ENCODE measurements at regions not wholly inside any gene's neighbourhood (a gene's known extent, or its start where the extent isn't known, plus 50 kb on each side); places are given as distances from the start of the nearest gene placed in this dataset.
A peak's percentile ranks its signal among the peaks of the same experiment; 100 is the strongest.

DNA sequence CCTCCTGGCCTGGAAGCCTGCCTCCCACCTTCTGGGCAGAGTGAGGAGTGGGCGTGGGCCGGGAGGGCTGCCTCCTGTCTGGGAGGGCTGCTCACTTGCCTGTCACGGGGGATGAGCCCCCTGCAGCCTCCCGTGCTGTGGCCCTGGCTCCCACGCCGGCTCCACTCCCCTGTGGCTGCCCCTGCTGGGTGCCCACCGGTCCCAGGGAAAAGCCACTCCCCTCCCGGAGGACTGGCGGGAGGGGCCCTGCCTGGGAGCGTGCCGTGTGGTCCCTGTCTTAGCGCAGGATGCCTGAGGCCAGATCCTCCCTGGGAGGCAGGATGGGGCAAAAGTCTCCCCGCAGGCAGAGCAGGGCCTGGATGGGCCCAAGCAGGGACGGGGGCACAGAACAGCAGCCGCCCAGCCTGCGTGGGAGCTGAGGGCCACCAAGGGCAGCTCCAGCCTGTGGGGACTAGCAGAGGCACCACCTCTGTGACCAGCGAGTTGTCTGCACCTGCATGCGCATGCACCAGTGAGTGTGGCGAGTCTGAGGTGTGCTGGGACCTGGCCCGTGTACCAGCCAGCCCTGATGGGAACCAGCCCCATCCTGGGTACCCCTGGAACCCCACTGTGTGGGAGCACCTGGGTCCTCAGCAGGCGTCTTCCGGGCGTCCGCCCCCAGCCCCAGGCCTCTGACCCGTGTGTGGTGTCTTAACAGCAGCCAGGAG lies 339.9 kb downstream of the SEC14L1 start:
- in situ Hi-C loops (cut with MboI), result no loop called here
- Histone ChIP-seq H3K4me1 (replicated peaks in 1 of 2; ENCODE audit: control insufficient read depth in 2 of 2, insufficient read depth in 2 of 2, low read length in 2 of 2) (peaks cover 0 to 29% of the 10 kb centered on the region in 2 experiments; a peak in 2 of 5 replicates), H3K9me3 (replicated peaks; ENCODE audit: control insufficient read depth, insufficient read depth, low read depth, low read length) (no peaks in the 10 kb centered on the region), H3K27ac (ENCODE audit: extremely low read depth, low read depth, low read length) (no peak overlapping the region), H2AFZ (ENCODE audit: low read depth, low read length) (no peak overlapping the region), H4K20me1 (replicated peaks; ENCODE audit: control insufficient read depth, insufficient read depth, low read length) (peaks cover 7% of the 10 kb centered on the region; the same call in 1 of the 2 replicates), H3K79me2 (ENCODE audit: control insufficient read depth, insufficient read depth, low read length) (peaks cover 33% of the 10 kb centered on the region), H3K9me1 (ENCODE audit: control insufficient read depth, insufficient read depth, low read length) (peaks cover 3% of the 10 kb centered on the region), H3K36me3 (ENCODE audit: control insufficient read depth, insufficient read depth, low read length) (peaks cover 24% of the 10 kb centered on the region; the same call in 1 of the 3 replicates), H3K4me2 (ENCODE audit: insufficient read depth, low read length) (no peak overlapping the region), H3K27me3 (ENCODE audit: control insufficient read depth in 2 of 2, insufficient read depth in 2 of 2, low read length in 2 of 2) (no peaks in the 10 kb centered on the region), H3K9ac (ENCODE audit: insufficient read depth in 1 of 2, low read depth in 2 of 2, low read length in 2 of 2) (peak overlapping the region in 1 of 2 experiments; percentile 35; a peak in 1 of 4 replicates), H3K4me3 (no peak overlapping the region)
- CTCF ChIA-PET (ENCODE audit: low intra/inter-chr PET ratio), result no interaction called here
- POLR2A ChIA-PET, result interaction anchor here (0.9 kb wide), 1 partner anchor 9 kb away, joined by 5 read pairs; no protein-coding TSS in a partner anchor
- 87% methylated on average over 20 of the region's 25 CpGs for WGBS (ENCODE audit: insufficient coverage, low coverage, missing lambda C conversion rate)
- intact Hi-C loops (cut with micrococcal nuclease), result no loop called here
- ATAC-seq (no peak), FAIRE-seq (no peak), DNase-seq (ENCODE audit: extremely low read depth in 1 of 4, low spot score in 3 of 4) (no peak)
- no peak for TF ChIP-seq CHD4 (IDR thresholded peaks at IDR 0.05; ENCODE audit: insufficient read depth, insufficient replicate concordance, low read depth, low read length, poor library complexity, severe bottlenecking)
- TF ChIP-seq SMAD4 (CRISPR knock-in tag; conservative IDR thresholded peaks at IDR 0.05), result no peak
- no peak for TF ChIP-seq NBN (IDR thresholded peaks at IDR 0.05; ENCODE audit: low read depth)
- no peak for TF ChIP-seq PHB (CRISPR knock-in tag; IDR thresholded peaks at IDR 0.05)
- TF ChIP-seq ATF7 (IDR thresholded peaks at IDR 0.05), result no peak
- no peak for TF ChIP-seq TFAM (CRISPR knock-in tag; conservative IDR thresholded peaks at IDR 0.05)
- TF ChIP-seq ZNF165 (CRISPR knock-in tag; IDR thresholded peaks at IDR 0.05; ENCODE audit: borderline replicate concordance), result no peak
- TF ChIP-seq PTTG1 (tag; IDR thresholded peaks at IDR 0.05; ENCODE audit: low read depth), result no peak
- TF ChIP-seq CREB1 (IDR thresholded peaks at IDR 0.05), result no peak
- TF ChIP-seq CREB1 (CRISPR knock-in tag; IDR thresholded peaks at IDR 0.05), result no peak
- TF ChIP-seq BCLAF1 (IDR thresholded peaks at IDR 0.05; ENCODE audit: borderline replicate concordance in 1 of 2, control insufficient read depth in 1 of 2, low read depth in 2 of 2, low read length in 1 of 2), result no peak
- TF ChIP-seq ZNF699 (CRISPR knock-in tag; IDR thresholded peaks at IDR 0.05; ENCODE audit: insufficient replicate concordance), result no peak
- TF ChIP-seq POLR3A (IDR thresholded peaks at IDR 0.05; ENCODE audit: borderline replicate concordance, extremely low read depth, insufficient read depth, insufficient read length), result no peak
- TF ChIP-seq SETDB1 (IDR thresholded peaks at IDR 0.05; ENCODE audit: low read length), result no peak
- TF ChIP-seq CBX3 (IDR thresholded peaks at IDR 0.05; ENCODE audit: borderline replicate concordance in 1 of 2, low read length in 2 of 2), result no peak
- TF ChIP-seq ARHGAP35 (IDR thresholded peaks at IDR 0.05; ENCODE audit: partially characterized antibody), result no peak
- TF ChIP-seq NFE2L1 (tag; IDR thresholded peaks at IDR 0.05; ENCODE audit: borderline replicate concordance, low read depth), result no peak
- no peak for TF ChIP-seq ZNF79 (CRISPR knock-in tag; IDR thresholded peaks at IDR 0.05; ENCODE audit: low read depth)
- no peak for TF ChIP-seq RFX1 (IDR thresholded peaks at IDR 0.05)
- BruUV-seq (replicated peaks), result no TSS peak
